IPS DF 19.7 (cell line): ENCODE measurements at regions not wholly inside any gene's neighbourhood (a gene's known extent, or its start where the extent isn't known, plus 50 kb on each side); places are given as distances from the start of the nearest gene placed in this dataset.

Experiments used
- DNase-seq: peaks from one replicate; pipeline ENCODE4 v3.0.0-alpha.2; 2013; ENCODE audit warnings: low read depth, low spot score

GRCh38 chr15:35768949-35769348 is 223.0 kb upstream of the DPH6 start:
- no peak for DNase-seq

DNA sequence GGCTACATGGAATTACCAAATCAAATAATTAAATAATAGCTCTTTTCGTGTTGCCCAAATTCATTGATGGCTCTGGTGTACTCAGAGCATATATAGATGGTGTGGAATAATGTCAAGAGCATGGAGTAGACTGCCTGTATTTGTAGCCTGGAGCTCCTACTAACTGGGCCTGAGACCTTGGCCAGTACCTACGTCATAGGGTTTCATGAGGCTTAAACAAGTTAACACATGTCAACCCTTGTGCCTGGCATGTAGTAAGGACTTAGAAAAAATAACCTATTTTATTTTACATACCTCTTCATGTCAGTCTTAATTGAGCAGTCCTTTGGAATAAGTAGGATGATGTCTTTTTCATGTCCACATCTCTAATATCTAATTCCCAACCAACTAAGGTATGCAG is 223.7 kb upstream of the DPH6 start:
- no peak for DNase-seq

DNA sequence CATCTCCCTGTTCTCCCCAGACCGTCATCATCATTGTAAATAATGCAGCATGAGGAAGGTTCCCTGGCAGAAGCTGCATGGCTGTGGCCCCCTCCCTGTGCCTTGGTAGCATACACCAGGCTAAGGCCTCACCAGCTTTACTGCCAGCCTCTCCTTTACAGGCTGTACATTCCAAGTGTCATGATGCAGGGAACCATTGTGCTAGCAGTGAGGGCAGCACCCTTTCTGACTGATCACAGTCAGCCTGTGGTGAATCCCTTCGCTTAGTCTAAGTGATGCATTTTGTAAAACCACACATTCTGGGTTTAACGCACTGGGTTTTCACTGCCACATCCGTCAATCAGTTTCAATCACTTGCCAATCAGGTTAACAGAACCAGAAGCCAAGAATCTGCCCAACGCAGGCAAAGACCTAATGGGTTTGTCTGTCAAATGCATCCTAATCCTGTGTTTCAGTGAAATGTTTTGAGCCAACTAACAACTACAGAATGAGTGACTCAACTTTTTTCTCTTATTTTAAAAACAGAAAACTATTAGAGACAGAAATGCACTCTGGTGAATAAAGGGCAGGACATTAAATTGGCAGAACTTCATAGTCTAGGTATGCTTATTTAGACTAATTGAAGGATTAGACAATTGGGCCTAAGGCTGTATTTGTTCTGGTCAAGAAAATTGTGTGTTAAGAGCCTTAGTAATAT is 225.9 kb upstream of the DPH6 start:
- no peak for DNase-seq

GRCh38 chr15:35774653-35775052 is 228.7 kb upstream of the DPH6 start:
- no peak for DNase-seq

DNA sequence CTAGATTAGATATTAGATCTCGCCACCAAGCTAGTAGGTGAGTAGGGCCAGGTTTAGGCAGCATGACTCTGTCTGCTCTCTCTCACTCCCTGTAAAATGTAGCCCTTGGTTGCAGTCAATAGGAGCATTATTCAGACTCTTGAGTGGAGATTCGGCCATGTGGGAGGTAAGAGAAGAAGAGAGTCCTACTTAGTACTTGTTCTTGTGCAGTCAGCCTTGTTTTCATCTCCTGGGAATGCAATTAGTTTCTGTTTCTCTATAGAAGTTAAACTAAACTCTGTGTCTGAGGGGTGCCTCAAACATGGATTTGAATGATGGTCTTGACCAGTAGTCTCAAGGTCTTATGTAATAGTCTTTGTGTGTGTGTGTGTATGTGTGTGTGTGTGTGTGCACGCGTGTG is 229.5 kb upstream of the DPH6 start:
- DNase-seq: no peak

- DNase-seq: no peak
Observed at GRCh38 chr15:35777061-35777460, 231.1 kb upstream of the DPH6 start.

DNA sequence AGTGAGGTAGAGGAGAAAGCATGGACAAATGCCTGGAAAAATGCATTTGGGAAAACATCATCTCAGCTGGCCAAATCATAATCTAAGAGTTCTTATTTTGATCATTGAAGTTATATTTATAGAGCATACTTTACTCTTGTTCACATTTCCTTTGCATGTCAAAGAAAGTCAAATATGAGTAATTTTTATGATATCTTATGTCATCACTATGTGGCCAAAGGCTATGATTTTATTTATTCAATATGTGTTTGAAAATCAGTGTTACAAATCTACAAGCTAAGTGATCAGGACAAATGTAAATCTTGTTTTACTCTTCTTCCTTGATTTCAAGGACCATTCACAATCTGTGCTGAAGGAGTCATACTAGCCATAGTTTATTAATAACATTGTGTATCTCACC is 237.2 kb upstream of the DPH6 start:
- no peak for DNase-seq

DNA sequence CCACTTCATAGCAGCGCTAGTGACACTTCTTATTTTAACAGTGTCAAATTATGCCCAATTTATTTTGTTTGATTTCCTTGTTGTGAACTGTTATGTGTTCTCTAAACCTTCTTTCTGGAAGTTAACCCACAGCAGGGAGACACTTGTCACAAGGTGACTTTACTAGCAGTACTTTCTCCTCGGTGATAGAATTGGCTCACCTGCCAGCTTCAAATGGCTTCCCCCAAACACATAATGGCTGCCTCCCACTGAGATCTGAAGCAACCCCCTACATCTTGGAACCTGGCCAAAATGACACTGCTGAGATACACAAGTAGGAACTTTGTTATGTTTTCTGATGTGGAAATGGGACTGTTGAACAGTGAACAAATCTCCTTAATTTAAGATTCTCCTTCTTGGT is 238.8 kb upstream of the DPH6 start:
- DNase-seq: no peak

DNA sequence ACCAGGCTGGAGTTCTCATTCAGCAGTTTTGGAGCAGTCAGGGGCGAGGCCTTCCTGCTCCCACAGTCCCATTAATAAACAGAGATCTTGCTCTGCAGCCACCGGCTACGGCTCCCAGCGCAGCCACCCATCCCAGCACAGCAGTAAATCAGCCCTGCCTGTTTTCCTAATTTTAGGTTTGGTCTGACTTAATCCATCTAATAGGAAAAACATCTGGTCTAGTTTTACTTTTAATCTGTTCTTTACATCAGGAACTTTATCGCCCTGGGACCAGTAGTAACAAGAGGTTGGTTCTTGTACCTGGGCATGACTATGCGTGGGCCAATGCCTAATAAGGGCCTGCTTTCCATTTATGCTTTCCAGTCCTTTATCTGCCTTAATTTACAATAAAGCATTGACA is 264.0 kb upstream of the DPH6 start:
- DNase-seq: no peak

DNA sequence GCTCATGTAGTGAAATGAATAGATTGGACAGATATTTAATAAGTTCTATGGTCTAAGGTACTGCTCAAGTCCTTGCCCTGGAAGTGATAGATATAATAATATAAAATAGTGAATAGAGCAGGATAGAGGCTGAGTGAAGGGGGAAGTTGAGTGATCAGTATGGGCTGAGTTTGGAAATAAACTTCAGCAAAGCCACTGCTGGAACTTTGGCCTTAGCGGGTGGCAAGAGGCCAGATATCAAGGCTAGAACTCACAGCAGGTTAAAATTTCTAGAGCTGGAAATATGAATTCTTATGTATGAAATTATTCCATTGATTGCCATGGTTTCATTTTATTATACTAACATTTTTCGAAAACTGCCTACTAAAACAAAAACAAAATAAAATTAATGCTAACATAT is 267.6 kb upstream of the DPH6 start:
- DNase-seq: no peak

DNA sequence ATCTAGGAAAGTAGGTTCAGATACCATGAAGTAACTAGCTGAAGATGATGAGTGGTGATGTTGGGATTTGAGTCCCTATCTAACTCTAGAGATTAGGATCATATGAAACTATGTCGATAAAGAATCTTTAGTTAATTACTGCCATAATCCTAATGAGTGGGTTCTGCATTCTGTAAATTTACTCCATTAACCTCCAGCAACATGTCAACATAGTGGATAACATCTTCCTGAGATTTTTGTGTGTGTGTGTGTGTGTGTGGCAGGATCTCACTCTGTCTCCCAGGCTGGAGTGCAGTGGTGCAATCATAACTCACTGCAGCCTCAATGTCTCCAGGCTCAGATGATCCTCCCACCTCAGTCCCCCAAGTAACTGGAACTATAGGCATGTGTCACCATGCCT is 272.9 kb upstream of the DPH6 start:
- DNase-seq: no peak

DNA sequence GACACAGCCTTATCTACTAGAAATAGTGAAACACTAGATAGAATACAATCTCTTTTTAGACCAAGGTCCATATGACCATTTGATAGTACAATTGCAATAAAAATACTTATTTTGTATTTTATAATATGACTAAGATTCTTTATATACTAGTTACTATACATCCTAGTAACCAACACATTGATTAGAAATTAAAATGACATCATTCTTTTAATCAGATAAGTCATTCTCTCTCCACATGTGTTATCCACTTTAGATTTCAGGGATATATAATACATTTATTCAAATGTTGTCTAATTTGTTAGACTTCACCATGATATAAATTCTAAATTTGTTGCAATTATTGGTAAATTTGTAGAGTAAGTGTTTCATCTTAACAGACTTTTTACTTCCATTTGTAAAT is 276.2 kb upstream of the DPH6 start:
- no peak for DNase-seq

DNA sequence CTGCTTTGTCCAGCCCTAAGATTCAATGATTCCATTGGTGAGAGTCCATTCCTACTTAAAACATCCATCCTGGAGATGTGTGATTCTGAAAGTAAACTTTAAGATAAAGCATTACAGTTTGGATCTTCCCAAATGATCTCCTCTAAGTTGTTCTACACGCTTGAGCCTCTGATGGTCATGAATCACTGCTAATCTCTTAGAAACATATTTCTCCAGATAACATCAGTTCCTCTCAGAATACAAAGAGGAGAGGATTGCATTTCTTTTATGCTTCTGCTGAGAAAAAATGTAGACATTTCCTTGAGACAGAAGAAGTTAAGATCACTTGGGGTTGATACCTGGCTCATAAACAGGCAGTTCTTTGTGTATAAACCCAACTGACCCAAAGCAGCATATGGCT is 281.2 kb upstream of the DPH6 start:
- no peak for DNase-seq

DNA sequence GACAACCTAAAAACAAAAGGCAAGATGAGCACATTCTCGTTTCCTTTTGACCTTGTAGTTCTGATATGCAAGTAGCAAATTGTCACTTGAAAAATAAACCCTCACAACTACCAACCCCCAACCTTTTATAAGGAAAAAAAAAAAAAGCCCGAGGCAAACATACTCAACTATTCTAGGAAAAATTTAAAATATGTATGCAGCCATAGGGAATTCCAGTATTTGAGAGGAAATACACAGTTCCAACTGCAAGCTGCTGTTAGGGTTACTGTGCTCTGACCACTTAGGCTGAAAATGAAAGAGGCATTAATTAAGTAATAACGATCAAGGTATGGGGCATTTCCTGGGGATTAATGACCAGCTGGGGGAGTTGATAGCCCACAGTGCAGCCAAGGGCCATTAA is 281.9 kb upstream of the DPH6 start:
- DNase-seq: no peak

DNA sequence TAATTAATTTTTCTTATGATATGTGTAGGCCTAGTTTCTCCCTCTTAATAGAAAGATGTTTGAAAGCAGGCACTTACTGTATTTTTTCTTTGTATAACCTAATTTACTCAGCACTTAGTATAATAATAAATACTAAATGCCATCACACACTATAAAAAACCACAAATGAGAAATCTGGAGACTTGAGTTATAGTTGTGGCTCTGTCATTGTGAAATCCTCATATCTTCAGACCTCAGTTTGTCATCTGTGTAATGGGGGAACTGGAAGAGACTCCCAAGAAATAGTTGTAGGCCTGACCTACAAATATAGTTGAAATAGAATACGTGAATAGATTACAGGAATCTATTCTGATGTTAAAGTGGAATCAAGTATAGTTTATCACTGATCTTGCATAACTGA is 287.6 kb upstream of the DPH6 start:
- DNase-seq: no peak

DNA sequence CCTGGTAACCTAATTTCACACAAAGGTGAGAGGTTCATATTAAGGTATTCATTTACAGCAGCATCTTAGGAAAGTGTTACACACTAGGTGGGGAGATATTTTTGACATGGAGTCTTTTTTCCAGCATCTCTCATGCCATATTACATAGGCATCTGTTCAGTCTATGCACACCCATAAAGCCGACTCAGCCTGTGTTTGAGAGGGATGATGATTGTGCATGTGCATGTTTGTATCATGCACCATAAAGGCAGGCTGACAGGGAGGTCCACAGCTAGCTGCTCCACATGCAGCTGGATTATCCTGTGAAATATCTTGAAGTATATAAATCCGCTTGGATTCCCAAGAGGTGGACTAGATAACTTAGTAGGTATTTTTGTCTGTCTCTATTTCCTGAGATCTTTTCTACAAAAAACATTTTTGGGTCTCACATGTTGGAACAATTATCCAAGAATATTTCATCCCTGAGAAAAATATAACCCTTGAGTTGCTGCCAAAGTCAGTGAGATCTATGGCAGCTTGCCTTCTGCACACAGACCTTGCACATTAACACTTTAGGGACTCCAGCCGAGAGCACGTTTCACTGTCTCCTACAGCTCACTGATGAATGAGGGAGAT is 288.4 kb upstream of the DPH6 start:
- no peak for DNase-seq

DNA sequence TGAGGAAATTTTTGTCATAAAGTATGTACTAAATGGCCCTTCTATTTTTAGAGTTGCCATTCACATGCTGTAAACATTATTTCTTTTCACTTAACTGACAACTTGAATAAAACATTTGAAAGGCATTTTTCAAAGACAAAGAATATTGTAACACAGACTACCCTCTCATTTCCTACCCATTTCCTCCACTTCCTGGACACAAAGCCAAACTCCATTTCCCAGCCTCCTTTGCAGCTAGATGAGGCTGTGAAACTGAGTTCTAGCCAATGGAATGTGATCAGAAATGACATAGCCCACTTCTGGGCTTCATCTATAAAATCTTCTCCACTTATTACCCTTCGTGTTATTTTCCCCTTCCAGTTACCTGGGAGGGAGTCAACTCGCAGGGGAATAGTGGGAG is 288.9 kb upstream of the DPH6 start:
- DNase-seq: no peak

- DNase-seq: no peak
Observed at GRCh38 chr15:35838424-35839111, 292.6 kb upstream of the DPH6 start.

GRCh38 chr15:35842631-35843030 is 296.7 kb upstream of the DPH6 start:
- no peak for DNase-seq

DNA sequence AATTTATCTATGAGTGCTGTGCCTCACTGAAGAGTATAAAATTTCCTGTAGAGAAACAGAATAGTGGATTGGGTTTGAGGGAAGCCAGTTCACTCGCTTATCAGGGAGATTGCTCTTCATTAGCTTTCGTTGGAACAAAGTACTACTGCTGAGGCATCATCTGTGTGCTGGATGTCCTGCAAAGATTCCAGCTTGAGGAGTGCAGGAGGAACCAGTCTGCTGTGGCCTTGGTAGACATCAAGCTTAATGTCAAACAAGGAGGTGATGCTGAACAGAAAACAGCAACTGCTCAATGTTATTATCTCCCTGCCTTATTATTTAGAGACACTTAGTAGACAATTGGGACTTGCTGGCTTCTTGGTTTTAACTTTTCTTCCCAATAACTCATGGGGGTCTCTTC is 297.5 kb upstream of the DPH6 start:
- DNase-seq: no peak

DNA sequence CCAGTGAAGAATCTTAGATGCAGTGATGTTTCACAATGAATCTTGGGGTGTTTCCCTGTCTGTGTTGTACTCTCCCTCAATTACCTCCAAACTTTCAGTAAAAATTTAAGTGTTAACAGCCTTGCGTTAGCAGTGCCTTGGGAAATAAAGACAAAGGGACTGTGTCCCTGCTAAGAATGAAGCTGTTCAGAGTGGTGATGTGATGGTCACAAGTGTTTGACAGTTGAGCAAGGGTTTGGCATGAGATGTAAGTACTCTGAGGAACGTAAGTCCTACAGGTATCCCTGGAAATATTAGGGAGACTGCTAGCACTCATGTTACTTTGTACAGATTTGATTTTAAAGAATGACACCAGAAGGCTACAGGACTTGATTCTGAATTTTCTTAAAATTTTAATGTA is 304.3 kb upstream of the DPH6 start:
- DNase-seq: no peak

- DNase-seq: no peak
Observed at GRCh38 chr15:35851491-35851890, 305.5 kb upstream of the DPH6 start.
